ENCODE measurements at regions not wholly inside any gene's neighbourhood (a gene's known extent, or its start where the extent isn't known, plus 50 kb on each side); places are given as distances from the start of the nearest gene placed in this dataset.

DNA sequence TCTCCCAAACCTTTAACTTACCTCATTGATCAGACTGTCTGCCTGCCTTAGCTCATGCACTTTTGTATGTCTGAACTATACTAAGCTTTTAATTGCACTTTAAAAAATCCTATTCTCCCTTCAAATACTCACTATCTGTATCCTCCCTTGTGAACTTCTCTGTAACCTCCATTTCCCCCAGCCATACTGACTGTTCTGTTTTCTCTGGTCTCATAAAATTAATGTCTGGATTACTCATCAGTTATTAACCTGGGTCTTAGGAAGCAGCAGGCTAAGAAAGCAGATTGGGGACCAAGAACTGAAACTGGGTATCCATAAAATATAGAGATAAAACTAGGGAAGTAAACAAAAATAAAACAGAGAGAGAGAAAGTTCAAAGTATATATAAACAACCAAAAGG, 469.3 kb upstream of the MAN1A1 start:
- no peaks in the 10 kb centered on the region for H3K27me3 ChIP-seq (ENCODE audit: control insufficient read depth, insufficient read depth, low read length)
- H3K36me3 ChIP-seq (ENCODE audit: control insufficient read depth, insufficient read depth, low read length): no peaks in the 10 kb centered on the region
- no peak for DNase-seq (ENCODE audit: low read depth in 2 of 2)
- no peak for TF ChIP-seq EZH2 (IDR thresholded peaks at IDR 0.05; ENCODE audit: low read length, missing control alignments)
- TF ChIP-seq, protein P1, sequence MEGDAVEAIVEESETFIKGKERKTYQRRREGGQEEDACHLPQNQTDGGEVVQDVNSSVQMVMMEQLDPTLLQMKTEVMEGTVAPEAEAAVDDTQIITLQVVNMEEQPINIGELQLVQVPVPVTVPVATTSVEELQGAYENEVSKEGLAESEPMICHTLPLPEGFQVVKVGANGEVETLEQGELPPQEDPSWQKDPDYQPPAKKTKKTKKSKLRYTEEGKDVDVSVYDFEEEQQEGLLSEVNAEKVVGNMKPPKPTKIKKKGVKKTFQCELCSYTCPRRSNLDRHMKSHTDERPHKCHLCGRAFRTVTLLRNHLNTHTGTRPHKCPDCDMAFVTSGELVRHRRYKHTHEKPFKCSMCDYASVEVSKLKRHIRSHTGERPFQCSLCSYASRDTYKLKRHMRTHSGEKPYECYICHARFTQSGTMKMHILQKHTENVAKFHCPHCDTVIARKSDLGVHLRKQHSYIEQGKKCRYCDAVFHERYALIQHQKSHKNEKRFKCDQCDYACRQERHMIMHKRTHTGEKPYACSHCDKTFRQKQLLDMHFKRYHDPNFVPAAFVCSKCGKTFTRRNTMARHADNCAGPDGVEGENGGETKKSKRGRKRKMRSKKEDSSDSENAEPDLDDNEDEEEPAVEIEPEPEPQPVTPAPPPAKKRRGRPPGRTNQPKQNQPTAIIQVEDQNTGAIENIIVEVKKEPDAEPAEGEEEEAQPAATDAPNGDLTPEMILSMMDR (conservative IDR thresholded peaks at IDR 0.05 in 1 of 2, IDR thresholded peaks at IDR 0.05 in 1 of 2; ENCODE audit: low read depth in 1 of 2, low read length in 2 of 2): no peak
- H3K4me1 ChIP-seq (ENCODE audit: control insufficient read depth, extremely low read depth, insufficient read depth, low read length): no peaks in the 10 kb centered on the region
- H3K9me3 ChIP-seq (ENCODE audit: control insufficient read depth, insufficient read depth, low read depth, low read length): no peaks in the 10 kb centered on the region
- no peak overlapping the region for H3K27ac ChIP-seq (ENCODE audit: insufficient read depth, low read length)
- no peak overlapping the region for H3K4me3 ChIP-seq (replicated peaks in 1 of 4; ENCODE audit: control extremely low read depth in 1 of 4, insufficient read depth in 1 of 4, low read depth in 3 of 4, low read length in 4 of 4)
- no peak overlapping the region for H3K4me2 ChIP-seq (ENCODE audit: extremely low read depth, insufficient read depth, low read length)
- H3K79me2 ChIP-seq (ENCODE audit: control insufficient read depth, insufficient read depth, low read length): no peaks in the 10 kb centered on the region
- no peak overlapping the region for H2AFZ ChIP-seq (ENCODE audit: low read length)
- H4K20me1 ChIP-seq (ENCODE audit: control insufficient read depth, extremely low read depth, insufficient read depth, low read length): no peaks in the 10 kb centered on the region
- no peak overlapping the region for H3K9ac ChIP-seq (ENCODE audit: insufficient read depth, low read length)

DNA sequence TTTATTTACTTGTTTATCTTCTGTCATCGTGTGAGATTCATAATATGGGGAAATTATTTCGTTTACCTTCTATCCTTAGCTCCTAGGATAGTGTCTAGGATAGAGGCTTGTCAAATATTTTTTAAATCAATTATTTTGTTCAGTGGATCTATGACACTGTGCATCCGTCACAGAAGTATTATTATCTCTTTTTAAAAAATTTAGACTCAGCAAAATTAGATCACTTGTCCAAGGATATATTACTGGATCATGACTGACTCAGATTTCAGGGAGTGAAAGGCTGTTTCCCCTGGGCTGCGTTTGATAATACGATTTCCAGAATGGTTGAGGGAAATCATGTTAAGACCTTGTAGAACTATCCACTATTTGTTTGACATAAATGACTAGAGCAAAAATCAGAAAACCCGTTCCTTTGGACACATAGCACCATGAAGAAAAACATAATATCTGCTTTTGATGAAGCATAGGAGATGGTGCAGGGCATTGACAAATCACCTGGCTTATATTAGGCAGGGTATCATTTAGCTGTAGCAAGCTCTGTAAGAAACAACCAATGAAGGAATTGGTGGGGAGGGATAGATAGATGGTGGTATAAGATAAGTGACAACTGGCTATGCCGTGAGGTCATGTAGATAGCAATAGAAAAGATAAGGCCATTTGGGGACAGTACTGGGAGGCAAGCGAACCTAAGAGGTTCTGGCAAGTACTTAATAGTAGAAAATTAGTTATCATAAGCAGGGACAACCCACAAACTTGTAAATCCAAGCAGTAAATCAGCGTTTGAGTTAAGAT, 465.2 kb upstream of the MAN1A1 start:
- no peak overlapping the region for H3K4me2 ChIP-seq (ENCODE audit: extremely low read depth, insufficient read depth, low read length)
- H3K36me3 ChIP-seq (ENCODE audit: control insufficient read depth, insufficient read depth, low read length): no peaks in the 10 kb centered on the region
- H3K9ac ChIP-seq (ENCODE audit: insufficient read depth, low read length): no peak overlapping the region
- no peaks in the 10 kb centered on the region for H3K4me1 ChIP-seq (ENCODE audit: control insufficient read depth, extremely low read depth, insufficient read depth, low read length)
- no peaks in the 10 kb centered on the region for H3K9me3 ChIP-seq (ENCODE audit: control insufficient read depth, insufficient read depth, low read depth, low read length)
- H3K79me2 ChIP-seq (ENCODE audit: control insufficient read depth, insufficient read depth, low read length): no peaks in the 10 kb centered on the region
- H3K27ac ChIP-seq (ENCODE audit: insufficient read depth, low read length): no peak overlapping the region
- H2AFZ ChIP-seq (ENCODE audit: low read length): no peak overlapping the region
- DNase-seq (ENCODE audit: low read depth in 2 of 2): no peak
- H3K27me3 ChIP-seq (ENCODE audit: control insufficient read depth, insufficient read depth, low read length): no peaks in the 10 kb centered on the region
- no peaks in the 10 kb centered on the region for H4K20me1 ChIP-seq (ENCODE audit: control insufficient read depth, extremely low read depth, insufficient read depth, low read length)
- TF ChIP-seq EZH2 (IDR thresholded peaks at IDR 0.05; ENCODE audit: low read length, missing control alignments): no peak
- no peak overlapping the region for H3K4me3 ChIP-seq (replicated peaks in 1 of 4; ENCODE audit: control extremely low read depth in 1 of 4, insufficient read depth in 1 of 4, low read depth in 3 of 4, low read length in 4 of 4)

DNA sequence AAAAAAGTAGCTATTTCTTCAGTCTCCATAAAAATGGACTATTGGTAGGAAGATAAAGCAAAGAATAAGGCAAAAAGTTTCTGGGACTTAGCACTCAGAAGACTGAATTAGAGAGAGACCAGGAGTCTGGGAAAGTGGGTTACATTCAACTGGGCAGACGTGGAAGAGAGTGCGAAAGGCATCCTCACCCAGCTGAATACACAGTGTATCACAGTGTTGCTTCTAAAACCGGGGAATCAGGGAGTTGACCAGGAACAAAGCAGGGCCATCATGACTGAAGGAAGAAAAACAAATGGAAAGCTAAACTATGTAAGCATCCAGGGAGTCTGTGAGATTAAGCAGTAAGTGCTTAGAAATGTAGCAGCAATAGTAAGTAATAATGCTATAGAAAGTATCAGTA, 452.9 kb upstream of the MAN1A1 start:
- TF ChIP-seq EZH2 (IDR thresholded peaks at IDR 0.05; ENCODE audit: low read length, missing control alignments): no peak
- TF ChIP-seq, protein P1 (conservative IDR thresholded peaks at IDR 0.05 in 1 of 2, IDR thresholded peaks at IDR 0.05 in 1 of 2; ENCODE audit: low read depth in 1 of 2, low read length in 2 of 2): no peak
- Histone ChIP-seq H2AFZ (ENCODE audit: low read length) (no peak overlapping the region), H3K79me2 (ENCODE audit: control insufficient read depth, insufficient read depth, low read length) (no peaks in the 10 kb centered on the region), H4K20me1 (ENCODE audit: control insufficient read depth, extremely low read depth, insufficient read depth, low read length) (no peaks in the 10 kb centered on the region), H3K36me3 (ENCODE audit: control insufficient read depth, insufficient read depth, low read length) (no peaks in the 10 kb centered on the region), H3K4me3 (replicated peaks in 1 of 4; ENCODE audit: control extremely low read depth in 1 of 4, insufficient read depth in 1 of 4, low read depth in 3 of 4, low read length in 4 of 4) (no peak overlapping the region), H3K27me3 (ENCODE audit: control insufficient read depth, insufficient read depth, low read length) (no peaks in the 10 kb centered on the region), H3K4me1 (ENCODE audit: control insufficient read depth, extremely low read depth, insufficient read depth, low read length) (no peaks in the 10 kb centered on the region), H3K9me3 (ENCODE audit: control insufficient read depth, insufficient read depth, low read depth, low read length) (no peaks in the 10 kb centered on the region), H3K9ac (ENCODE audit: insufficient read depth, low read length) (no peak overlapping the region), H3K27ac (ENCODE audit: insufficient read depth, low read length) (no peak overlapping the region), H3K4me2 (ENCODE audit: extremely low read depth, insufficient read depth, low read length) (no peak overlapping the region)
- DNase-seq (ENCODE audit: low read depth in 2 of 2): no peak
